H1 (cell line): ENCODE measurements at regions not wholly inside any gene's neighbourhood (a gene's known extent, or its start where the extent isn't known, plus 50 kb on each side); places are given as distances from the start of the nearest gene placed in this dataset.

Experiments
- CHD7 ChIP-seq: fragments of 300-600 bp; sonication (generic); IDR thresholded peaks from 2 replicates; pipeline ENCODE4 v1.7.1; 2012; ENCODE audit warnings: low read length, moderate library complexity, mild to moderate bottlenecking, inconsistent platforms; ENCODE audit not compliant: insufficient replicate concordance
- CTBP2 ChIP-seq: IDR thresholded peaks from 2 replicates; pipeline ENCODE4 v1.7.0; 2011; ENCODE audit warnings: borderline replicate concordance, mild to moderate bottlenecking, moderate library complexity, mixed read lengths, low read length; ENCODE audit not compliant: insufficient read depth, insufficient read length
- FOSL1 ChIP-seq: IDR thresholded peaks from 2 replicates; pipeline ENCODE4 v1.6.1; 2011; ENCODE audit warnings: mild to moderate bottlenecking, low read depth, low read length, moderate library complexity; ENCODE audit not compliant: insufficient read depth
- KDM1A ChIP-seq: fragments of 200-600, 300-600 bp; sonication (generic); IDR thresholded peaks from 2 replicates; pipeline ENCODE4 v1.7.1; 2016; ENCODE audit warnings: mild to moderate bottlenecking, low read length, borderline replicate concordance
- TCF12 ChIP-seq: IDR thresholded peaks from 2 replicates; pipeline ENCODE4 v1.6.1; 2011; ENCODE audit warnings: low read depth, mild to moderate bottlenecking, low read length

GRCh38 chr4:85402371-85402770 is 72.6 kb upstream of the ARHGAP24 start (continued):
- TF ChIP-seq CHD7 (no peak), FOSL1 (no peak), TCF12 (no peak), KDM1A (no peak), CTBP2 (no peak)
